ENCODE measurements at regions not wholly inside any gene's neighbourhood (a gene's known extent, or its start where the extent isn't known, plus 50 kb on each side); places are given as distances from the start of the nearest gene placed in this dataset.

DNA sequence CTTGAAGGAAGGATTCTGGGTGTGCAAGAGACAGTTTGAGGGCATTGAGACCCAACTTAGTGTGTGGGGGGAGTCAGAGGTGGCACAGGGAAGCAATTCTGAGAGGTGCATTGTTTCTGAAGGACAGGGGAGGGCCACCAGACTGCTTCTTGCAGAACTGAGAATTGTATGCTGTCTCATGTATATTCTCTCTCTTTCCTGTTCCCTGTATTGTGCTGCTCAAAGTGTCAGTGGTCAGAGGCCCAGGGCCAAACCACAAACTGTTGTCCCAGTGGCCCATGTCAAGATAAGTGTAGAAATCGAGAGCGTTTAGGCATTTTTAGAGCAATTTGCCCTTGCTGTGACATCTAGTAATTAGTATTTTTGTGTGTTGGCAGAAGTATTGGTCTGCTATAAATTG is 567.1 kb downstream of the EDEM1 start:
- no peak for TF ChIP-seq EP300 (IDR thresholded peaks at IDR 0.05)
- TF ChIP-seq POLR2A (IDR thresholded peaks at IDR 0.05), result no peak
